AML-193 (cell line): ENCODE measurements at regions not wholly inside any gene's neighbourhood (a gene's known extent, or its start where the extent isn't known, plus 50 kb on each side); places are given as distances from the start of the nearest gene placed in this dataset.

Source experiments
- DNase-seq, 2 experiments: peaks; one replicate each; lab custom pipeline; 2025; lab: John Stamatoyannopoulos, UW

DNA sequence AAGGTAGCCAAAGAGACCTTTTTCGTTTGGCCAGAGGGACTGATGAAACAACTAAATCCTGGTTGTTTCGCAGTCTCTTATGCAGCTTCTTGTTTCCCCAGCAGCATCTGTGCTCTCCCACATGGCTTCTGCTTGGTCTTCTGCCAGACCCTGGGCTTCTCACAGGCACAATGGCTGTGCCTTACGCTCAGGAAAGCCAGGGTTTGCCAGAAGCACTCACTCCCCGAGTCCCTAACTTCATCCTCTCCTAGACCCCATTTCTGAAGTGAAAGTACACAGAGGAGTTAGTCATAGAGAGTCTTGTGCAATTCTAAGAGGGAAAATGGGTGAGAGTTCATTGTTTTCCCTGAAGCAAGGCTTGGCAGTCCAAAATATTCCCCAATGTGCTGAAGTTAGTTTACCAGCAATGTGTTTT lies 121.7 kb downstream of the EVX1 start:
- DNase-seq, result no peak

DNA sequence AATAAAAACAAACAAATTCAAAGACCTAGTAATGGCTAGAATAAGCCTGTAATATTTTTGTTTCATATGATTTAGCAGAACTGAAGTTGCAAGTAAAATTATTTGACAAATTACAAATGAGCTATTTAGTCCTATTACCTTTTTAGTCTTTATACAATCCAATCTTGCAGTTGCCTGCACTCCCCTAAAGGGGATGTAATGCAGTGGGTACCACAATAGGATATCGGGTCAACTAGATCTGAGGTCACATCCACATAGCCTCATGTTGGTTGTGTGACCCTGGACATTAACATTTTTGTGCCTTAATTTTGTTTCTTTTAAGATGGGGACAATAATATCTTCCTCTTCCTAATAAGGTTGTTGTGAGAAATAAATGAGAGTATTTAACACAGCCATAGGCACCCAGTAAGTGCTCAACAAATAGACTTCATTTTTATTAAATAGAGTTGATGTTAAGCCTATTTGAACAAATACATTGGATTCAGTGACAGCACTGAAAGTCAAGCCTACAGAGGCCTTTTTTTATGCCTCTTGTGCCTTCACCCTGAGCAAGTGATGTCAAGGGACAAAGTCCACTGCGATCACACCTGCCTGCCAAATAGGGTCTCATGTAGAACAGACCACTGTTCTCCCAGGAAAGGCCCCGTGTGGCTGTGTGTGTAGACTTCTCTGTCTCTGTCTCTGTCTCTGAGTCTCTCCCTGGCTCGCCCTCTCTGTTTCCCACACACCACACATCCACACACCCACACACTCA lies 124.8 kb downstream of the EVX1 start:
- DNase-seq, result no peak

DNA sequence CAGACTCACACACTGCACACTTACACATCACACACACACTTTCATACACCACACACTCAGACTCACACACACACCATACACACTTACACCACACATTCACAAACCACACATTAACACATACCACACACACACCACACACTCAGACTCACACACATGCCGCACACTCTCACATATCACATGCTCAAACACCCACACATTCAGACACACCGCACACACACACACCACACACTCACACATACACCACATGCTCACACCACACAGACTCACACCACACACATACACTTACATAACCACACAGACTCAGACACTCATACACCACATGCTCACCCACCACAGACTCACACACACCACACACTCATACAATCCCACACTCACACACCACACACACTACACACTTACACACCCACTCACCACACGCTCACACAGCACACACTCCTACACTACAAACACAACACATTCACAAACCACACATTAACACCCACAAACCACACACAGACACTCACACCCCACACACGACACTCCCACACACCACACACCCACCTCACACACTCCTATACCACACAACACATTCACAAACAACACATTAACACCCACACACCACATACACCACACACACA lies 125.4 kb downstream of the EVX1 start:
- DNase-seq, result no peak

DNA sequence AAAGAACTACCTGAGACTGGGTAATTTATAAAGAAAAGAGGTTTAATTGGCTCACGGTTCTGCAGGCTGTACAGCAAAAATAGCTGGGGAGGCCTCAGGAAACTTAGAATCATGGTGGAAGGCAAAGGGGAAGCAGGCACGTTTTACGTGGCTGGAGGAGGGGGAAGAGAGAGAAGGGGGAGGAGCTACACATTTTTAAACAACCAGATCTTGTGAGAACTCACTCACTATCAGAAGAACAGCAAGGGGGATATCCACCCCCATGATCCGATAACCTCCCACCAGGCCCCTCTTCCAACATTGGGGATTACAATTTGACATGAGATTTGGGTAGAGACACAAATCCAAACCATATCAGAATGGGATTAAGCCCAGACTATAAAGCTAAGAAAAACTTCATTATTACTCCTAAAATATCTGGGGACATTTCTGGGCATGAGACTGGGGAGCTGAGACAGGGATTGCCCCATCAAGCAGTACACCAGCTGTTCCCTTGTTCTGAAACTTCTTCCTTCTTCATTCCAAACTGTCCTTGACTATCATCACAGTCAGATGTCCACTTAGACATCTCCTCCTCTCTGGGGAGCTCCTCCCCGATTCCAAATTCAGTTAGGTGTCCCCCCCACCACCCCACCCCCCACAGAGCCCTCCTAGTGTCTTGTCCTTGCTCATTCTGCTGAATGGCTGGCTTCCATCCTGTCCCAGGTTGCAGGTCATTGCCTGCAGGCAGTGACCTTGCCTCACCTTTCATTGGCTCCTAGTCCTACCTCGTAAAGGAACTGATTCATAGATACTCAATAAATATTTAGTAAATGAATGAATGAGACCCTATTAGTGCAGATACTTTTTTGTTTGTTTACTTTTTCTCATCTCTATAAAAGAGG lies 132.6 kb downstream of the EVX1 start:
- DNase-seq, result no peak

DNA sequence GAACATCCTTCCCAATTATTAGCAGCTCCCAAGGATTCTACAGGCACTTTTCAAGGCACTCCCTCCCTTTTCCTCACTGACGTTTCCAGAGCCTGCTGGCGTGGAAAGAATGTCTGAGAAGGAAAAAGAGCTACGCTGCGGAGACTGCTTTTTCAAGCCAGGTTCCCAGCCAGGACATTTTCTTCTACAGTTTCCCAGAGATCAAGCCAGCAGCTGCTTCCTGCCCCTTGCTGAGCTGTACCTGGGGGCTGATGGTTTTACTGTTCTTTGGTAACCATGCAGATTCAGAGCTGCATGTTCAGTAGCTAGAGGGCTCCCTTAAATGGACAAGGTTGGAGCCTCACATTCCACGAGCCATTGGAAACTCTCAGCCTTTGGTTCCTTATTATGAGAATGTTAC lies 133.4 kb downstream of the EVX1 start:
- DNase-seq, result no peak

DNA sequence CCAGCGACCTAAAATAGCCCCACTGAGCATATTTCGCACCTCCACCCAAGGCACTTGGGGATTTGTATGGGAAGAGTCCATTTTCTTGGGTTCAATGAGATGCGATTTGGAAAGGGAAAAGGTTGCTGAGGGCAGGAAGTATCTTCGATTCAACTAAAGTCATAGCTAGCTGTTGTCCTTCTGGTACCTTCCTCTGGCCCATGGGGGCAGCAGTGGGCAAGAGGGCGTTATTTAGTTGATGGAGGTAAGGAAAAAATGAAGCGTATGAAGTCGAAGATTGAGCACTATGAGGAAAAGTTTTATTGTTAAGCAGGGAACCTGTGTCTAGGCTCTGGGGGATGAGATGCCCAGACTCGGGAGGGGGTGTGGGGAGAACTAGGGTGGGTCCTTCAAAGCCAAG lies 135.4 kb downstream of the EVX1 start:
- no peak for DNase-seq

DNA sequence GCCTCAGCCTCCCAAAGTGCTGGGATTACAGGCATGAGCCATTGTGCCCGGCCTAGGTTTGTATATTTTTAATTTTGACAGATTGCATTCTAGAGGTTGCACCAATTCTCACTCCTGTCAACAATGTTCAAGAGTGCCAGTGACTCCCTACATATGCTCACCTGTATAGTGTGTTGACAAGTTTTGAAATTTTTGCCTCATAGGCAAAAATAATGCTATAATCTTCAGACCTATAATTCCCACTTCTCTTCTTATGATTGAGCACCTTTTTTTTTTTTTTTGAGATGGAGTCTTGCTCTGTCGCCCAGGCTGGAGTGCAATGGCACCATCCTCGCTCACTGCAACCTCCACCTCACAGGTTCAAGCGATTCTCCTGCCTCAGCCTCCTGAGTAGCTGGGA lies 139.7 kb downstream of the EVX1 start:
- no peak for DNase-seq

DNA sequence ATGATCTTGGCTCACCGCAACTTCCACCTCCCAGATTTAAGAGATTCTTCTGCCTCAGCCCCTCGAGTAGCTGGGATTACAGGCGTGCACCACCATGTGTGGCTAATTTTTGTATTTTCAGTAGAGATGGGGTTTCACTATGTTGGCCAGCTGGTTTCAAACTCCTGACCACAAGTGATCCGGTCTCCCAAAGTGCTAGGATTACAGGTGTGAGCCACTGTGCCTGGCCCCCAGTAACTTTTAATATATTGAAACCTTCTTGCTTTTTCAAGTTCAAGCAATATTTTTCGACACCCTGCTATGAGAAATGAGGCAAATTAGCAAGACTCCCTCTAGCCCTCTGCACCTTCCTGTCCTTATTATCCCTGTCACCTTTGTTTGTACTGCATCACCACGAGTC lies 144.0 kb downstream of the EVX1 start:
- DNase-seq, result no peak

DNA sequence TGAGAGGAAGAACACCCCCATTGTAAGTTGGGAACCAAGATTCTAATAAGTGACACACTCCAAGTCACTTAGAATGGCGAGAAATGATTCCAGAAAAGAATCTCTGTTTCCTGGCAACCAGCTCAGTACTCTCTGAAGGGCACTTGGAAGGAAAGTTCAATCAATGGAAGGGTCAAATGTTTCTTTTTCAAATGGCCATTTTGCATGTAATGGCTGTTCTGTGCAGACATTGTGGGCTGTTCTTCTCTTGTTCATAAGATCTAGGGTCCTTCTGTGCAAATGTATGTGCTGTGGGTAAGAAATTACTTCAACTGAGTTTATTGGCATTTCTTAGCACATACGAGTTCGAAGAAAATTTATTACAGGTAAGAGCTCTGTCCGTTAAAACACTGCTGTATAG lies 145.3 kb downstream of the EVX1 start:
- DNase-seq, result no peak

DNA sequence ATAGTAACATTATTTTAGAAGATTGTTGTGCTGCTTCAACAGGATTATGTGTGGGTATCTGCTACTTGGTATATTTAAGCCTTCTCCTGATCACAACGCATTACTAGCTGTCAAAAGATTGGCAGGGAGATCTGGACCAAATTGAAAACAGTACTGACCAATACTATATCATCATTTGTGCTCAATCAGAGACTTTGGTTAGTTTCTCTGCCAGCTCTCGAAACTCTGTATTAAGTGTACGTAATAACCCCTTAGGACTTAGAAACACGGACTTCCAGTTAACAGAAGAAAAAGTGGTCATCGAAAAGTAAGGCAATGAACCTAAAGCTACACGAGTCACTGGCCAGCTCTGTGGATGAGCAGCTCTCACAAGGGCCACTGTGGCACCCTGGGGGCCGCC lies 146.0 kb downstream of the EVX1 start:
- no peak for DNase-seq

DNA sequence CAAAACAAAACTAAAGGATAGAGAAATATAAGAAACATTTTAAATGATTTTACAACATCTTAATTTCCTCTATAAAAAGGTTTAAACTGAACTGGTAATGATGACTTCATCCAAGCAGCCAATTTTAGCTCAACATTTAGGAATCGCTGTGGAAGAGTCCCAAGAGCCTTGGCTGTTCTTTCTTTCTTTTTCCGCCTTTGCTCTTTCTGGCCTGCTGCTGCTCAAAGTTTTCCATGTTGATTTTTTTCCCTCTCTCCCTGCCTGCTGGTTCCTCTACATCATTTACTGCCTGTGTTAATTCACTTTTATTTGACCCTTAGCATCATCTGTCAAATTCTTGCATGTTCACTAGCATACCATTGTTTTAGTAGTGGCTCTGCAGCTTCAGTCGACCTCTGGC lies 146.9 kb downstream of the EVX1 start:
- DNase-seq, result no peak

DNA sequence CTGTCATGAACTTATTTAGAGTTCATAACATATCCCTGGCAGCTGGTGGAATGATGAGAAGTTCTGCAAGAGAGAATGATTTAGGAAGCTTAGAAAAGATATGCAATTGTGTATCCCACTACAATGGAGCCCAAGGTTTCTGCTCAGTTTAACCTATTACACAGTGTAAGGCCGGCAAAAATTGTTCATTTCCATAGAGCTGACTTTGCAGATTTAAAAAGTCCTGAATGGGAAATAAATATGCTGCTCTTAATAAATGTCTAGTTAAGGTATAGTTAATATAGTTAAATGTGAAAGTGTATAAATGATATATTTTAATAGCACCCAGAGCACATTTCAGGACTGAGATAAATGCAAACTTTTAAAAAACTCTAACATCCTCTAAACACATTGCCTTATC lies 149.9 kb downstream of the EVX1 start:
- DNase-seq, result no peak

DNA sequence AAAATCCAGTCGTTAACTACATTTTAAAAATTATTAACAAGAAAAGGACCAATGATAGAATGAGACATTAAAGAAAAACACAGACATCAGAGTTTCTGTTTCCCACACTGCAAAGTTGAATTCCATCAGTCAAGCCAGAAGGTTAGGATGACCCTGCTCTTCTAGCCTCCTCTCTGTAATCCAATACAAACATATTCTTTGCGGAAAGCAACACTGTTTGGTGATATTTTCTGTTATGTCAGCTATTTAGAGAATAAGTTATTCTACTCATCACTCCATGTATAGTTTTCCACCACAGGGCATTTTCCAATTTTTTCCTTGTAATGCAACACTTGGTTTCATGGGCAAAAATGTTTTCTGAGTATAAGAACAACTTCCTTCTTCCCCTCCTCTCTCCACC lies 152.3 kb downstream of the EVX1 start:
- no peak for DNase-seq

DNA sequence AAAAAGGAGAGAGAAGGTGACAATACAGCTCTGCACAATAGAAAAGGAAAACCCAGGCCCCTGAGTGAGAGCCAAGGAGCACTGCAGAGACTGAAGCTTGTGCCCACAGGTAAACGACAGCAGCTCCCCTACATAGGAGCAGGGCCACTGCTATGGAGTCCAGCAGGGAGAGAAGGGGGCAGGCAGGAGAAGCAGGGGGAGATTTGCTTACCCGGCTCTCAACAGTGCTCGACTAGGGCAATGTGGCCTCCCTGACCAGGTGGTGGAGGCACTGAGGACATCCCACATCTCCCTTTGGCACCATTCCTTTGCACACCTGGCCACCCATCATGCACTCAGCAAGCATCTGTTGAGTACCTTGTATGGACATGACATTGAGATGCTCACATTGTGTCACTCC lies 153.0 kb downstream of the EVX1 start:
- DNase-seq, result no peak

DNA sequence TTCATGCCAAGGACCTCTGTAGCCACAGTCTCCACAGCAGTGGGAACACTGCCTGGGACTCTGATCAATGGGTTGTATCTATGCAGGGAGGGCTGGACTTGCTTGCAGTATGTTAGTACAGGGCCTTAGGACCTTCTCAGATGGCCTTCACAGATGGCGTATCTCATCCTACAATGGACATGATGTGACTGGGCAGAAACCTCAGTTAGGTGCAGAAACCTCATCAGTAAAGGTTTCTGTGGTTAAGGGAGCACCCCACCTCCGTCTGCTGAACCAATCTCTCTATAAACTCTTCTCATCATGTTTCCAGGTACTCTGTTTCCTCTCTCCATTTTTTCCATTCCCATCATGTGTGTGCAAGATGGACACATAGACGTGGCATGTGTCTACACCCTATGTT lies 154.9 kb downstream of the EVX1 start:
- no peak for DNase-seq

DNA sequence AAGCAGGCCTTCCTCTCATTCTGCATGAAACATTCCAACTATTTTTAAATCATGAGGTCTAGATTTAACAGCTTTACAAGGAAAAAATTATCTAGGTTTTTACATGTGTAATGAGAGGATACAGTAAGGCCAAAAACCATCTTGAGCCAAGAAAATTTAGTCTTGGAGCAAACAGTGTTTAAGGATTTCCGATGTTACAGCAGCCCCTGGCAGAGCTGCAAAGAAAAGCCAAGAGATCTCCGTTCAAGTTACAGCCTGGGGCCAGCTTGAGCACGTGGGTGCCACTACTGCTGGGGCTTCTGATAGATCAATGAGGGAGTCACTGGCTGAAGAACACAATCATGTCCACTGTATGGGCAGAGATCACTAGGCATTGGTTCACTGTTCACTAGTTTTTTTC lies 156.2 kb downstream of the EVX1 start:
- DNase-seq, result no peak

DNA sequence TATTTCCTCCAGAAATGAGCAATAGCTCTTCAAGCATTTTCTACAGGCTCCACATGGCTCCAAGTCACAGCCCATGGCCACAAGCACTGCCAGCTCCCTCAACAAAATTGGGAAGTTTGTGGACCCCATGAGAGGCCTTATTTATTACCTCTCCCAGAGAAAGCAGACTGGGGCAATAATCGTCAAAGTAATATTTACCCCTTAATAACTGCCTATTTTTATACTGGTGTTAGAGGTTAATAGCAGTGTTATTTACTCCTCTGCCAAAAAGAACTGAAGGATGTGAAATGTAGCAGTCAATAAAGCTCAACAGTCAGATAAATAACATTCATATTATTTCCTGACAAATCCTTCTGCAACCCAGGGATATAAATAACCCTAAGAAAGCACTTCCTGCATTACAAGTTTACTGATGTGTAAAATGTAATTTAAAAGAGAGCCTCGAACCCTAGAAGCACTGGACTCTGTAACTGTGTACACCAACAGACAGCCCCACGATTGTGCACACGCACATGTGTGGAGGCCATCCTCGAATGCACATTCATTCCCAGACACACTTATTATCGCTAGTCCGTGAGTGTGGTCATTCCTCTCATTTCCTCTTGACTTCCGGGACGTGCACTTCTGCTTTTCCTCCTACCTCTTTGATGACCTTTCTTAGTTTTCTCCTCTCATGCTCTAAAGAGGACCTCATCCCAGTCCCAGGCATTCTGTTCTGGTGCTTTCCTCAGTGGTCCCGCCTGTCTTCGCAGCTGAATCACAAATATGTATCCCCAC lies 157.4 kb downstream of the EVX1 start:
- DNase-seq, result no peak

DNA sequence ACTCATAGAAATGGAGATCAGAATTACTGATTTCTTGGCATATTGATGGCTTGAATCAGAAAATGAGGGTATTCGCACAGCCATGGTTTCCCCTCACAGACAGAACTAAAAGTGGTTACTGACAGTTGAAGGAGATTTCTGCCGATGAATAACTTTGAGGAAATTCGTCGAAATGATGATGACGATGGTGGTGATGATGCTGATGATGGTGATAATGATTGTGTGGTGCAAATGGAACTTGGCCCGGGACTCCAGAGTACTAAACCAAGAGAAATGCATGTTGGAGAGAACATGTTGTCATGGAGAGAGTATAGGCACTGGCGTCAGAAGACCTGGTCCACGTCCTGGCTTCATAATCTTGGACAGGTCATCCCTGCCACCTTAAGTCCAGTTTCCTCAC lies 163.2 kb downstream of the EVX1 start:
- no peak for DNase-seq

DNA sequence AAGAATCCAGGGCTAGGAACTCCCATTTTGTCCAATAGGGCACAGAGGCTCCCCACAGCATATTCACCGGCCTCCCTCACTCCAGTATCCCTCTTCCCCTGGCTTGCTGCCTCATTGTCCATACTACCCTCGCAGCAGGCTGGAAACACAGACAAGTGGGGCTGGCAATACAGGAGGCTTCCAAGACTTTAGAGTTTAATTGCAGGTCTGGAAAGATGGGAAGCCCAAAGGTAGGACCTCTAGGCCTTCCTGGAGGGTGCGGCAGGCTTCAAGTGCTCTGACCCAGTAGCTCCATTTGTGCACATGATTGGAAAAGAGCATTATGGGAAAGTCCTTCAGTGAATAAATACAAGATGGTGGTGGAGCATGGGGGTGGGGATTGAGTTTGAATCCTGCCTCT lies 166.7 kb downstream of the EVX1 start:
- DNase-seq, result no peak

DNA sequence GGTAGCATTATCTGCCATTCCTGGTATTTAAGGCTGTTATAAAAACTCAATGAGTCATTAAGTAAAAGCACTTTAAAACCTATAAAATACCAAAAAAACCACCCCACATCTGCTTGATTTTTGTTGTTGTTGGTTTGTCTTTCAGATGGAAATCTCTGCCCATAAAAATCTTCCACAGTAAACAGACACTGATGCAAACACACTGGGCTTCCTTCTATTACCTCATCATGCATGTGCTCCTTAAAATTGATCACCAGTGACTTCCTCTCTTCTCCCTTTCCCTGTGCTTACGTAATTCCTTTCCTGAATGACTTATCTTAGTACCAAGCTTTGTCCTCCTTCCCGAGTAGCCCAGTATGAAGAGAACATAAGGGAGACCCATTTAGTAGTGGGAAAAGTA lies 167.2 kb downstream of the EVX1 start:
- no peak for DNase-seq

DNA sequence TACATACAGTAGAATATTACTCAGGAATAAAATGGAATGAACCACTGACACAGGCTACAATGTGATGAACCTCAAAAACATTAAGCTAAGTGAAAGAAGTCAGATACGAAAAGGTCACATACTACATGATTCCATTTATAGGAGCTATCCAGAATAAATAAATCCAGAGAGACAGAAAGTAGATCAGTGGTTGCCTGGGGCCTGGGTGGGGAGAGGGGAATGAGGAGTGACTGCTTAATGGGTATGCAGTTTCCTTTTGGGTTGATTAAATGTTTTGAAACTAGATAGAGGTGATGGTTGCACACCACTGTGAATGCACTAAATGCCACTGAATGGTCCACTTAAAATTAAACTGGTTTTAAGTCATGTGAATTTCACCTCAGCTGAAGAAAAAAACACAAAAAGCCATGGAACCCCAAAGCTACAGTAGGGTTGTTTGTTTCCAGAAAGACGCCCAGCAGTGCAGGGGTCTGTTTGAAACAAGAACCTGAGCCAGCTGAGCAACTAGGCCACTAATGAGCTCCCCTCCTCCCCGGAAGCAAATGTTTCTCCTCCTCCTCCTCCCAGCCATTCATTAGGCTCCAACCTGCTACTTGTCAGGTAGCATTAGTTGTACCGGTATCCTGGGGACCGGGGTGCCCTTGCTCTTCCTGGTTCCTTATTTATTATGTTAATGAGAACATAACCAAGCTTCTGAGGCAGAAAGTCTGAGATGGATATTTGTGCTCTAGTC lies 168.4 kb downstream of the EVX1 start:
- no peak for DNase-seq

DNA sequence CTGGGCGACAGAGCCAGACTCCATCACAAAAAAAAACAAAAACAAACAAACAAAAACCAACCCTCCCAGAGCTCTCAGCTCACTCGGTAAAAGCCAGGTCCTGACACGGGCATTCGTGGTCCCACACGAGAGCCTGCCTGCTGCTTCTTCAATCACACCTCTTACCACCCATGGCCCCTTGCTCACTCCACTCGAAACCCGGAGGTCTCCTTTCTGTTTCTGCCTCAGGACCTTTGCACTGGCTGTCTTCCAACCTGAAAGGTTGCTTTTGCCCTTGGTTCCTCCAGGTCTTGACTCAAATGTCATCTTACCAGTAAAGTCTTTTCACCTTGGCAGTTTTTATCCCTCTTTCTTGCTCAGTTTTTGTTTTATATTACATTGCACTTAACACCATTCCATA lies 169.6 kb downstream of the EVX1 start:
- no peak for DNase-seq
